ENCODE measurements at regions not wholly inside any gene's neighbourhood (a gene's known extent, or its start where the extent isn't known, plus 50 kb on each side); places are given as distances from the start of the nearest gene placed in this dataset.

DNA sequence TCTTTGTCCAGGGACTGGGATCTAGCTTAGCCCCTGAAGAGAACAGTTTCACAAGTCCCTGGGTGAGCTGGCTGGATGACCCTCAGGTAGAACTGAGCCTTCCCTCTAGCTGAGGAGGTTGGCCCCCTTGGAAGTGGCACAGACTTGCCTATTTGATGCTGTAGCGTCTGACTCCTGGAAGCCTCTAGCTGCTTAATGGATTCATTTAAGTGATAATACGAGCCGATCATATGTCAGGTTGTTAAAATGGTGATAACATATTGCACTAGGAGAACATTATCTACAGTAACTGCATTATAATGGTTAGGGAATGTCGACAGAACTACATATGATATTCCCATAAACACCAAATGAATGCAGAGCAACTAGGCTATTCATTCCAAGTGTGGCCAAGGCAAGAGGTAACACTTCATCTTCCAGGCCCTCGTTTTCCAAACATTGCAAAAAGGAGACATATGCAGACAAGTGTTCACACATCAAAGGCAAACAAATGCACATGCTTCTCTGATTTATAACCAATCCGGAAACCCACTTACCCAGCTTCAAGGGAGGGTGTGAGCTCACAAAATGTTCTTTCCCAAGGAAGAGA lies 340.1 kb upstream of the PLXNA2 start:
- no peak for DNase-seq (ENCODE audit: low read depth in 2 of 2)

DNA sequence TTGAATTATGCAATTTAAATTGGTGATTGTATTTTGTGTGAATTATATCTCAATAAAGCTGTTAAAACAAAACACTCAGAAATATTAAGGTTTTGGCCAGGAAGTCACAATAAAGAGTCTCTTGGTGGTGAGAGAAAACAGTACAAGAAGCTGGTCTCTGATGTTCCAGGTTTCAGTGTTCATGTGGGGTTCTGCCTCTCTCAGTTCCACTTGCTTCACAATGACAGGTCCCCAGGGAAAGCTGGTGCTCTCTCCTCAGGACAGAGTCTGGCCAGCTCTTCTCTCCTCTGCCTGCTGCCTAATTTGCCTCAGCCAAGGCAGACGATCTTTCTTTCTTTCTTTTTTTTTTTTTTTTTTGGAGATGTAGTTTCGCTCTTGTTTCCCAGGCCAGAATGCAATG lies 342.9 kb upstream of the PLXNA2 start:
- no peak for DNase-seq (ENCODE audit: low read depth in 2 of 2)

DNA sequence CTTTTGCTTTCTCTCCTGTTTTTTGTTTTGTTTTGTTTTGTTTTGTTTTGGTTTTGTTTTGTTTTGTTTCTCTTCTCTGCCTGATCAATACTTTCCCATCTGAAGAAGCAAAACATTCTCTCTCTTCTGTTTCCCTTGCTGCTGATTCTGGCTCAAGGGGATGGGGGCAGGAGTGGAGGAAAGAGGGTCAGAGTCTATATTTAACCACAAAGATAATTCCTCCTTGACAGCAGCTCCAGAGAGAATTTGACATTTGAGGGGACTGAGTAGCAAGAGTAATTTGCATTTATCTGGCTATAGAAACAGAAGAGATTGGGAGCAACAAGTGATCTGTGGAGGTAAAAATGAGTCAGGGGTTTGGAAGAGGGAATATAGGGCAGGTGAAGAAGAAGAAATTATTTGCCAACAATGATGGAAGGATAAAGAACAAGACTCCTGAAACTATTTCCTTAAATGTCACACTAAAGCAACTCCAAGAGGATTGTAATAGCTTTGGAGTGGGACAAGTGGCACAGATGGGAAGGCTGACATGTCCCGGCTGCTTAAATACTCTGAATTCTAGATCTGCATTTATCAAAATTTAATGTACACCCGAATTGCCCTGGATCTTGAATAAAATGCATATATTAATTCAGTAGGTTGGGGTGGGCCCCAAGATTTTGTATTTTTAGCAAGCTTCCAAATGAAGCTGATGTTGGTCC lies 349.3 kb upstream of the PLXNA2 start:
- DNase-seq (ENCODE audit: low read depth in 2 of 2) = no peak

DNA sequence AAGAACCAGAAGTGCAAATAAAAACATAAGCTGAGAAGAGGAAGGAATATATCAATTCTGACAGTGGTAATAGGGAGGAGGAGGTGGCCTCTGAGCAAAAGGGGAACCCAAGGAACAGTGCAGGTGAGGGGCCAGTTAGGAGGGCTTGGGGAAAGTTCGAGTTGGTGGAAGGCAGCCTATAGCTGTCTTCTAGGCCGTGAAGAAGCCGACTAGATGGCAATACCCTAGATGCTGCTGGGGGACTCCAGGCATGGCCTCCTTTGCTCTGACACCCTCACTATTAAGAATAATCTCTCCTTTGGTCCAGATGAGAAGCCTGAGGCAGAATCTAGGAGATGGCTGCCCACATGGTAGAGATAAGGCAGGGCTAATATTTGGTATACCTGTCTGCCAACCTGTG lies 351.1 kb upstream of the PLXNA2 start:
- DNase-seq (ENCODE audit: low read depth in 2 of 2) = no peak

DNA sequence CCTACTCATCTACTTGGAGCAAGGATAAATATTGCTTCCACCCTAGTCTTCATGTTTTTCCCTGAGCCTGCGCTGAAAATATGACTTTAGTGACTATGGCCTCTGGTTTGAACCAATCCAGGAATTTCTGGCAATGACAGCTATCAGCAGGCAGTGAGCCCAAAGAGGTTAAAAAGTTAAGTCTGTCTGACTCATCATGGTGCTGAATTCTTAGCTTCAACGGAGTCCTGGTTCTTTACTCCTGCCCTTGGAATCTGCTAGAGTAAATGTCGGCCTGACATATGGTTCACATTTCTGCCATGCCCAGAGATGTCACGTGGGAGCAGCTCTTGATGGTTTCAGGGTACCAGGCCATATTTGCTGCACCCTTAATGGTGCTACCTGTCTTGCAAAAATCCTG lies 351.6 kb upstream of the PLXNA2 start:
- no peak for DNase-seq (ENCODE audit: low read depth in 2 of 2)

DNA sequence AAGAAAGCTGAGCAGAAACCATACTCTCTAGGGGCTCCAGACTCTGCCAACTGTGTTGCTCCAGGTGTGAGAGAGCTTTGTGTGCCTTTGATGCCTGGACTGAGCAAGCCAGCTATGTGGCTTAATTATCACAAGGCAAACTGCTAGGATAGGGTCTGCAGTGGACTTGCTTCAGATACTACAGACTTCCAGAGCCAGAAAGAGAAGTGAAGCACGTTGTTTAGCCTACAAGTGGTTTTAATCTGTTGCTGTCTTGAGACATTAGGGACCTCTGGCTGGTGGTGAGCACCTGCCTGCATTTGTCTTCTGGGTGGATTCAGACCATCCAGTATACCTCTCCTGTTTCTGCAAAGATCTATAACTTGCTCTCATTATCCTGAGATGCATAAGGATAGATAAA lies 353.4 kb upstream of the PLXNA2 start:
- no peak for DNase-seq (ENCODE audit: low read depth in 2 of 2)

DNA sequence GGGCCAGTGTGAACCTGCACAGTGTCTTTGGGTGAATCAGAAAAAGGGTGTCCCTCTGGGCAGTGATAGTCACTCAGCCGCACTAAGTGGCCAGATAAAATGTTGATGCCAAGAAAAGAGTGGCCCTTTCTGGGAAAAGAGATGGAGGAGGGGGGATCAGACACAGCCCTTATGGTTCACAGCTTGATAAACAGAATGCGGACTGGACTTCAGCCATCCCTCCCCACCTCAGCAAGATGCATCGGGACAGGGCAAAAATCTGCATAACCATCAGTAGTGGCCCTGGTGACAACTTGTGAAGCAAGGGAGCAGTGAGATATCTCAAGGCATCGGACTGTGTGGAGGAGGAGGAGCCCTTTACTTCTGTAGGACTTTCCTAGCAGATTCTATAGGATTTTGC lies 353.8 kb upstream of the PLXNA2 start:
- DNase-seq (ENCODE audit: low read depth in 2 of 2) = no peak

DNA sequence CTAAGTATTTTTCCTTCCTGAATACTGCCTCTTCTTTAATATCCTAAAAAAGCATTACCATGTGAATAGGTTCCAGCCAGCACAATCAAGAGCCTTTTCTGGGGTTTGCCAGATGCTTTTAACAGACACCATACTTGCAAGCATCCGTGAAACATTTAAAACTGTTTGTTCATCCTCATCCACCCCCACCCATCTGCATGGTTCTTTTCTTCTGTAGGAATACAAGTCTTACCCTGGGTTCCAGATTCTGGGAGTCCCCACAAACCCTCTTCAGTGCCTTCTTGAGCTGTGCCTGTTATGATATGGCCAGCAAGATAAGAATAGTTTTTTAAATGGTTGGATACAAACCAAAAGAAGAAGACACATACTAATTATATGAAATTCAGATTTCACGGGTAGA lies 354.9 kb upstream of the PLXNA2 start:
- DNase-seq (ENCODE audit: low read depth in 2 of 2) = no peak

DNA sequence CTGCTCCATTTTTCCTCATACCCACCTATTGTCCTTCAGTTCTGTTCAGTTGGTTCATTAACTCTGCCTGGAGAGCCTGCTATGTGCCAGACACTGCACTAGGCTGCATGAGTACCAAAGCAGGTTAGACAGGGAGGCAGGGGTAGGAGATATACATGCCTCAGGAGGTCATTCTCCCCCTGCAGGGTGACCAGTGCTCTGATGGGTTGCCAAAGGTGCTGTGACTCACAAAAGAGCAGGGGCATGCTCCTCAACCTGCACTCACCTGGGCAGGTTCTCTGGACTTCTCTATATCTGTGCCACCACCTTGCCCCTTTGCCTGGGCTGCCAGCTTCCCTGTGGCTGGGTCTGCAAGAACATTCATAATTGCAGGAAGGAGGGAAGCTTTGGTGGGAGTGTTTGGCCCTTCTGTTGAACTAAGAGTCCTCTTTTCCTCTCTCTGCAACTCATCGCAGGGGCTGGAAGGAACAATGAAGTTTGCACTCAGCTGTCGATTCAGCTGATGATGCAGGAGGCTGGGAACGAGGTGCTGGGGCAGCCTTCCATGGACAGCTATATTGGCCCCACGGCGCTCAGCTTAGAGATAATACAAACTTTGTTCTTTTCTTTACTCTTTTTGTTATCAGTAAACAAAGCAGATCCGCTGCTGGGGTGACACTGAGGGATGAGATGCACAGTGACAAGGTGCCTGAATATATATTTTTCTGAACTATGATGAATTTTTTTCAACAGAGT lies 356.4 kb upstream of the PLXNA2 start:
- no peak for DNase-seq (ENCODE audit: low read depth in 2 of 2)

DNA sequence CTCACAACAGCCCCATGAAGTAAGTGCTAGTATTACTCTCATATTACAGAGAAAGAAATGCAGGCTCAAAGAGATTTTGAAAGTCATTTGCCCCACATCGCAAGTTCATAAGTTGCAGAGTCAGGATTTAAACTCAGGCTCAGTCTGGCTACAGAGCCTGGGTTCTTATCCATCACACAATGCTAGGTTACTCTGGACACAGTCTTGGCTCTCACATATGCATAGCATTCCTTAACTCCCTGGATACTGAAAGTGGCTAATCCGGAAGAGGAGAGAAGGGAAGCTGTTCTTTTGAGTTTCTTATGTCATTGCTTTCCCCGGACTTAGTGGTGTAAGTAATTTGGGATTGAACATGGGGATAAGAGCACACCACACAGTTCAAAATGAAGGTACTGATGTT lies 357.4 kb upstream of the PLXNA2 start:
- DNase-seq (ENCODE audit: low read depth in 2 of 2) = no peak

DNA sequence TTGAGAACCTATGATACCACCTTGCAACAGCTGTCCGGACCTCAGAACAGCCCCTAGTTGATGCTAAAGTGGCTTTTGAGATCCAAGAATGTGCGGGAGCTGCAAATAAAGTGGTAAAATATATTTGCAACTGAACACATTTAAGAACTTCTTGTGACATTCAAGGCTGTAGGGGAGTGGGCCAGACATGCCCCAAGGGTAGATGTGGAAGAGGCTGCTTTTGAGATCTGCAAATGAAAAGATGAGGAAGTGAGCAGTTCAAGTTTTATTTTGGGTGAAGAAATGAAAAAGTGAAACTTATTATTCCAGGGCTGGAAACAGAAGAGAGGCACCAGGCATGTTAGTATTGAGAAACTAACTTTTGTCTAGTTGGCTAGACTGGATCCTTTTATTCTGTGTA lies 359.5 kb upstream of the PLXNA2 start:
- DNase-seq (ENCODE audit: low read depth in 2 of 2) = no peak

DNA sequence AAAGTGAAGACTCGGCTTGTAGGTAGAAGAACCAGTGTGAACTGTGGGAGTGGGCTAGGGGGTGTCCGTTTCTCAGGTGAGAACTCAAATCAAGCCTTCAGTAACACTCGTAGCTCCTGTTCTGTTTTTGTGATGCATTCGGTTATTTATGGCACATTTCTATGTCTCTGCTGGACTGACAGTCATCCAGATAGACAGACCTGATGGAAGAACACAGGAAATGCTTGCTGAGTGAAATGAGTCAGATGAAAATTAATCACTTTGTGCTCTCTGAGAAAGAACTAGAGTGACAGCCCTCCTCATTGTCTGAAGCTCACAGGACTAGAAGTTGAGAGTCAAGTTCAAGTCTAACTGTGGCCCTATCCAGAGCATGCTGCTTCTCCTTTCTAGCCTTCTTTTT lies 360.1 kb upstream of the PLXNA2 start:
- DNase-seq (ENCODE audit: low read depth in 2 of 2) = no peak

DNA sequence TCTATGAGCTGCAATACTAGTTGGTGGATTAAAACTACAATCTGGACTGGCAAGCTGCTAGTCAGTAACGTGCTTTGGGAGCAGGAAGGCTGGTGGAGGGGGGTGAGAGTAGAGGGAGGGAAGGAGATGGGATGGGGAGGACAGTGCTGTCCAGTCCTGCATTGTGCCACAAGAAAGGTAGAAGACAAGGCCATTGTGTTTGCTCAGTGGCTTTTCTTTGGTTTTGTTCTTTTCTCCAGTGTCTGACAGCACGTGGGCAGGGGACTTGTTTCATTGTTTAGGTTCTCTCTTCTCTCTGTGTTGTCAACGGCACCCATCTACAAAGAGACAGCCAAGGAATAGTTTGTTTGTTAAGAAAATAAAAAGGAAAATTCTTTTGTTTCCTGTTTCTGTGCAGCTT lies 362.8 kb upstream of the PLXNA2 start:
- DNase-seq (ENCODE audit: low read depth in 2 of 2) = no peak

DNA sequence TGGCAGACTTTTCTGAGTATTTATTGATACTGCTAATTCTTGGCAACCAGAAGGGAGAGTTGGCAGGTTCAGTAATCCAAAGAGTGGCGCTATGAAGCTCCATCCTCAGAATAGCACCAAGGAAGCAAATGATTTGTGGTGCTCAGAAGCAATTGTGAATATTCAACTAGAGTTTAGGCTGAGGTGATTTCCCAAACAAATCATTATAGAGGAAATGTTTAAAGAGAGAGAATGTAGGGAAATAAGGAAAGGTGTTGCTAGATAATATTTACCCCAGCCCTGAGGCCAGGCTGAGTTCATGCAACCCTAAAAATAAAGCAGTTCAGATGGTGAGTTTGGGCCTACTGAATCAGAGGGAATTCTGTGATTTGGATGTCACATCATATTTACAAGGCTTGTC lies 363.4 kb upstream of the PLXNA2 start:
- no peak for DNase-seq (ENCODE audit: low read depth in 2 of 2)

DNA sequence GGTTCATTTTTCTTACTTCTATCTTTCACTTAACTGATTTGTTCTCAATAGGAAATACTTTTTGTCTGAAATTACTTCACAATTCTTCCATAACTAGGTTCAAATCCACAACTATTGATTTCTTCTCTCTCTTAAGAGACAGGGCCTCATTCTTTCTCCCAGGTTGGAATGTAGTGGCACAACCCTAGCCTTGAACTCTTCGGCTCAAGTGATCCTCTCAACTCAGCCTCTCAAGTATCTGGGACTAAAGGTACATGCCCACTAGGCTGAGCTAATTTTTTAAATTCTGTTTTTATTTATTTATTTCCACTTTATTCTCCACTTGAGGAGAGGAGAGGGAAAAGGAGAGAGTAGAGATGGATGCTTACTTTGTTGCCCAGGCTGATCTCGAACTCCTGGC lies 370.4 kb upstream of the PLXNA2 start:
- DNase-seq (ENCODE audit: low read depth in 2 of 2) = no peak

DNA sequence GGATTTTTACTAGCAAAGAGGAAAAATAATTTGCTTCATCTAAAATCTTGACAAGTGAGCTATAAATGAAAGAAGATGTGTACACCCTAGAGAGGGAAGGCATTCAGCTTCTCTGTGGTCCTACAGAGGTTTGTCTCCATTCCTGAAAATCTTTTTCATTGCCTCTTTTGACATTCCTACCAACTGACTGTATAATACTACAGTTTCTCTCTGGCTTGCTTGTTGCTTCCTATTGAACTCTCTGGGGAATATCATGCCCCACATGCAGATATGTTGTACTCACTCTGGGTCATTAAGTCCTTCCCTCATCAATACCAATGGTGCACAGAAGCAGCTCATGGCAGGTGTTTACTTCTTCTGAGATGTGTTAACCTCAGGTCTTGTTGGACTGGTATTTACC lies 371.2 kb upstream of the PLXNA2 start:
- no peak for DNase-seq (ENCODE audit: low read depth in 2 of 2)

DNA sequence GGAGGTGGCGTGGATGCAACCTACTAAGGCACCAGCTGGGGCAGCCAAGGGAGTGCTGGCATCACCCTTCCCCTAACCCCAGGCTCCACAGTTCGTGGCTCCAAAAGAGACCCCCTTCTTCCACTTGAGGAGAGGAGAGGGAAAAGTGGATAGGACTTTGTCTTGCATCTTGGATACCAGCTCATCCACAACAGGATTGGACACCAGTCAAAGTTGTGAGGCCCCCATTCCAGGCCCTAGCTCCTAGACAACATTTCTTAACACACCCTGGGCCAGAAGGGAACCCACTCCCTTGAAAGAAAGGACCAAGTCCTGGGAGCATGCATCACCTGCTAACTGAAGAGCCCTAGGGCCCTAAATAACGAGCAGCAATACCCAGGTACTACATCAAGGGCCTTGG lies 372.6 kb upstream of the PLXNA2 start:
- no peak for DNase-seq (ENCODE audit: low read depth in 2 of 2)

DNA sequence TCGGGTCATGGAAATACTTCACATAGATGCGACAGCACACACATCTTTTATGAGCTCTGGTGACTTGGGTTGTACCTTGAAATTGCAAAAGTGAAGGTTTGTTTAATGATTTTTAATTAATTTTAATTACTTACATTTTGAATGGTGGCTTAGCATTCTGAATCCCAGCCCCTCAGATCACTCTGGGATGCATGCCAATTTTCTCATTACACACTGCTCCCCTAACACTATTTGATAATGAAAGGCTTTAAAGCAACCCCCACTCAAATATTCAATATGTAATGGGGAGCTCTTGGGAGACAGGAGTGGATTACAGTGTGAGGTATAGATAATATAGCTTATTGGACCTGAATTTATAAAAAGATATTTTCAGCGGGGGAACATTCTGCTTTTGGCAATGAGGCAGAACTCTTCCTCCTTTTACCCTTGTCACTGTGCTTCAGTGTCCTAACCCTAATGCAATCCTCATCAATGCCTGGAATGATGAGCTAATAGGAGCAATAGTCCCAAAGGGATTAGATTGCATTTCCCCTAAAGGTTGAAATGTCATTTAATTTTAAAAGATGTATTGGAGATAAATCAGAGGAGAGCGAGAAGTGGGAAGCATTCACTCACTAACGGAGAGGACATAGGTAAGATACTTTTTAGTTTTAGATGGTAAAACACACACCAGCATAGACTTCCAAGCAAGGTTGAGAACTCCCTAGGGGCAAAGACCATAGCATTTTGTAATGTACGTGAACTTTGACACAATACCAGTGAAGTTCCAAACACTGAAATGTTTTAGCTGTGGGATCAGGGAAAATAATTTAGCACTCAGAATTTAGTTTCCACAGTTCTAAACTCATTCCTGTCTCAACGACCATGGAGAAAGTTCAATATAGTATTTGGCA lies 384.1 kb upstream of the PLXNA2 start:
- DNase-seq (ENCODE audit: low read depth in 2 of 2) = no peak

DNA sequence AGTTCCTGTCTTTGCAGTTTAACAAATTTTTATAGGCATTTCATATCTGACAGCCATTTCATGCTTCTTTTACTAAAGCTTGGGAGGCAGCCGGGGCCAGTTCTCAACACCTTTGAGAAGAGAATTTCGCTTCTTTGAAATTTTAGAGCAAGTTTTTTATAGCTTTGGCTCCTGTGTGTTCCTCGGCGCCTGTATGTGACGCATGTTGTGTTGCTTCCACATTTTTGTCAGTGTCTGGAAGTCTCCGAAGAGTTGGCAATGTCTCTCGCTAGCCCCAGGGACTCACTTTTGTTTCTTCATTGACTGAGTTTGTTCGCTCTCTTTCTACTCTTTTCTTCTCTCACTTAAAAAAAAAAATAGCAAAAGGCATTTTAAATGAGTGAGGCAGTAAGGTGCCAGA lies 386.9 kb upstream of the PLXNA2 start:
- no peak for DNase-seq (ENCODE audit: low read depth in 2 of 2)

DNA sequence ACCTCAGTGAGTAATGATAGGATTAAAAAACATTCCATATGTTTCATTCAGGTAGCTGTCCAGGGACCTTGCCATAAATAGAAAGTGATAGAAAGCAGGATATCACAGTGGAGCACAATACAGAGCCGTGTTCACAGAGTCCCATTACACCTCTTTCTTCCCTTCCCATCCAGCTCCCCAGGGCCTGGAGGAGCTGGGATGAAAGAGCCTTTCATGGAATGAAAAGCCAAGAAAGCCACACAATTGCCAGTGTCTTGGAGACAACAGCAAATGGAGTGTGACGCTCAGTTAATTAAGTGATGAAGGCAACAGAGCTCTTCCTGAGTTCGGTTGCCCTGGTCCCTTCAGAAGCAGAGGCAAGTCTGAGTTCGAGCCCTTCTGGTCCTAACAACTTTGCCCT lies 387.3 kb upstream of the PLXNA2 start:
- no peak for DNase-seq (ENCODE audit: low read depth in 2 of 2)

DNA sequence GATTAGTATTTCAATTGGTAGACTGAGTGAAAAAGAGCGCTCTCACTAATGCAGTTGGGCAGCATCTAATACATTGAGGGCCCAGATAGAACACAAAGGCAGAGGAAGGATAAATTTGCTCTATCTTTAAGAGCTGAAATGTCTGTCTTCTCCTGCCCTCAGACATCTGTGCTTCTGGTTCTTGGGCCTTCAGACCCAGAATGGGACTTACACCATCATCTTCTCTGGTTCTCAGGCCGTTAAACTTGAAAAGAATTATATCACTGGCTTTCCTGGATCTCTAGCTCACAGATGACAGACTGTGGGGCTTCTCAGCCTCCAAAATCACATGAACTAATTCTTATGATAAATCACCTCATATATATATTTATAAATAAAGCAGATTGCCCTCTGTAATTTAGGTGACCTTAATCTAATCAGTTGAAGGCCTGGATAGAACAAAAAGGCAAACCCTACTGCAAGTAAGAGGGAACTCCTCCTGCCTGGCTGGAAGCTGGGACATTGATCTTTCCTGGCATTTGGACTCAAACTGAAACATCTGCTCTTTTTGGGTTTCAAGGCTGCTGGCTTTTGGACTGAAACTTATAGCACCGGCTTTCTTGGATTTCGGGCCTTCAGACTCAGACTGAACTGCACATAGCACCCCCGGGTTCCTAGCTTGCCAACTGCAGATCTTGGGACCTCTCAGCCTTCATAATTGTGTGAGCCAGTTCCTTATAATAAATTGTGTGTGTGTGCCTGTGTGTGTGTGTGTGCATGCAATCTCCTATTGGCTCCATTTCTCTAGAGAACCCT lies 390.4 kb upstream of the PLXNA2 start:
- no peak for DNase-seq (ENCODE audit: low read depth in 2 of 2)

DNA sequence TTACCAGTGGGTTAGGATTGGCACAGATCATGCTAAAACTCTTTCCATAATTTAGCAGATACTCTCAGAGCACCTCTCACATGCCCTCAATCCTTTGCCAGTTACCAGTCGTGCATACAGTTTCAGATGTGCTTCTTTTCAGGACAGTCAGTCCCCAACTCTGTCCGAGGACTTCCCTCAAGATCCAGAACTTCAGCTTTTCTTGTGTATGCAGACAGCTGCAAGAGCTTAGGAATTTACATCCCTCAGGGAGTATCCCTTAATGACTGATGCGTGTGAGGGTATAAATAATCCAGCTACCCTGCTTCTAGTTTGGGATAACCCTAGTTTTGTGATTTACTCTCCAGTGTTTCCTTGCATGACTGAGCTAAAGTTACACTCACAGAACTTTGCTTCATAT lies 393.0 kb upstream of the PLXNA2 start:
- DNase-seq (ENCODE audit: low read depth in 2 of 2) = no peak
